Right lobe of liver (tissue), 6 donors: ENCODE measurements at regions not wholly inside any gene's neighbourhood (a gene's known extent, or its start where the extent isn't known, plus 50 kb on each side); places are given as distances from the start of the nearest gene placed in this dataset.

Experiments used
- ATAC-seq, 4 donors: fragments of 200-7000 bp; cut with Tn5 transposase; one replicate each; pipeline ENCODE4 v1.9.1; 2020; ENCODE audit warnings: mild to moderate bottlenecking in 4 of 4, moderate library complexity in 4 of 4
- DNase-seq, 3 donors: peaks; one replicate each; pipeline ENCODE4 v3.0.0-alpha.2; 2020
- H3K27ac ChIP-seq, 3 donors: fragments of 200-600 bp; one replicate each; pipeline ENCODE4 v1.8.0; 2022
- H3K27me3 ChIP-seq, 2 donors: fragments of 200-600 bp; one replicate each; pipeline ENCODE4 v1.8.0; 2022
- H3K36me3 ChIP-seq, 4 donors: fragments of 200-600 bp; sonication (generic) in 1 of 4; one replicate each; pipeline versions ENCODE4 v1.5.1 to v1.8.0; 2017 to 2022; ENCODE audit warnings: control low read depth in 1 of 4
- H3K4me1 ChIP-seq, 4 donors: fragments of 200-600 bp; sonication (generic) in 1 of 4; one replicate each; pipeline versions ENCODE4 v1.5.1 to v1.8.0; 2017 to 2022; ENCODE audit warnings: control low read depth in 1 of 4
- H3K4me3 ChIP-seq, 3 donors: fragments of 200-600 bp; one replicate each; pipeline ENCODE4 v1.8.0; 2022
- H3K9me3 ChIP-seq, 4 donors: fragments of 200-600 bp; sonication (generic) in 1 of 4; one replicate each; pipeline versions ENCODE4 v1.5.1 to v1.8.0; 2017 to 2022; ENCODE audit warnings: control low read depth in 1 of 4
- POLR2A ChIP-seq: fragments of 450-650 bp; IDR thresholded peaks from one replicate; pipeline ENCODE4 v1.6.1; 2017; ENCODE audit warnings: antibody characterized with exemption, mild to moderate bottlenecking
- WGBS: methylation state at CpG from one replicate; pipeline ENCODE4 v1.1.6; 2018; ENCODE audit warnings: low coverage, low lambda C conversion rate; ENCODE audit not compliant: insufficient coverage; ENCODE audit errors: missing lambda C conversion rate; 5-methylcytosine and 5-hydroxymethylcytosine counted together
- intact Hi-C, 2 donors: fragments of 100-400 bp; cut with DNase I; formaldehyde crosslinking; loops; one replicate each; pipeline versions ENCODE4 v1.11.2 to v1.14.1; 2022
- TF ChIP-seq, protein P1 (sequence below), 4 donors: fragments of 200-600 bp in 3 of 4; fragments of 450-650 bp in 1 of 4; IDR thresholded peaks; one replicate each; pipeline versions ENCODE4 v1.5.1 to v1.8.0; 2016 to 2022; ENCODE audit warnings: antibody characterized with exemption in 4 of 4, mild to moderate bottlenecking in 2 of 4
- donor health status: DM: no; HTN: yes; CAD: no.
- donor health status: DM: no; HTN: no; CAD: no.
- donor health status: DM: no; HTN: no; CAD: no.
- donor health status: DM: no; HTN: yes; CAD: no.
- donor health status: DM: no; HTN: yes; CAD: no.

DNA sequence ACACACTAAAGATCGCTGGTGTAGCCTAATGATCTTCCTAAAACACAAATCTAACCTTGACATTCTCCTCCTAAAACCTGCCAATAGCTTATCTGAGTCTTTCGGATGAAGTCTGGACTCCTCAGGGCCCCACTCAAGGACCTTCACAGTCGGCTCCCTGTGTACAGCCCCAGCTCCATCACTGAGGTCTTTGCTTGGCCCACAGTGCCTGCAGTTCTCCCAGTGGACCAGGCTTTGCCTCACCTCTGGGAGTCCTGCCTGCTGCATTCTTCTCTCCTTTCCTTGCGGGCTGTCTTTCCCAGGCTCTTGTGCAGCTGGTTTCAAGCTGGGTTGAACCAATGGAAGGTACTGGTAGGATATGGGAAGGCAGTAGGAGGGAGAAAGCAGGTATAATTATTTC lies 122.6 kb upstream of the FERMT1 start:
- Histone ChIP-seq H3K27me3 (no peaks in the 10 kb centered on the region), H3K36me3 (no peaks in the 10 kb centered on the region), H3K4me3 (no peak overlapping the region), H3K27ac (no peak overlapping the region), H3K4me1 (no peaks in the 10 kb centered on the region), H3K9me3 (no peaks in the 10 kb centered on the region)
- no peak for TF ChIP-seq POLR2A
- TF ChIP-seq, protein P1, sequence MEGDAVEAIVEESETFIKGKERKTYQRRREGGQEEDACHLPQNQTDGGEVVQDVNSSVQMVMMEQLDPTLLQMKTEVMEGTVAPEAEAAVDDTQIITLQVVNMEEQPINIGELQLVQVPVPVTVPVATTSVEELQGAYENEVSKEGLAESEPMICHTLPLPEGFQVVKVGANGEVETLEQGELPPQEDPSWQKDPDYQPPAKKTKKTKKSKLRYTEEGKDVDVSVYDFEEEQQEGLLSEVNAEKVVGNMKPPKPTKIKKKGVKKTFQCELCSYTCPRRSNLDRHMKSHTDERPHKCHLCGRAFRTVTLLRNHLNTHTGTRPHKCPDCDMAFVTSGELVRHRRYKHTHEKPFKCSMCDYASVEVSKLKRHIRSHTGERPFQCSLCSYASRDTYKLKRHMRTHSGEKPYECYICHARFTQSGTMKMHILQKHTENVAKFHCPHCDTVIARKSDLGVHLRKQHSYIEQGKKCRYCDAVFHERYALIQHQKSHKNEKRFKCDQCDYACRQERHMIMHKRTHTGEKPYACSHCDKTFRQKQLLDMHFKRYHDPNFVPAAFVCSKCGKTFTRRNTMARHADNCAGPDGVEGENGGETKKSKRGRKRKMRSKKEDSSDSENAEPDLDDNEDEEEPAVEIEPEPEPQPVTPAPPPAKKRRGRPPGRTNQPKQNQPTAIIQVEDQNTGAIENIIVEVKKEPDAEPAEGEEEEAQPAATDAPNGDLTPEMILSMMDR (IDR thresholded peaks at IDR 0.05): no peak
- intact Hi-C loops: no loop called here
- WGBS: no CpG with 5 or more reads among the region's 4 CpGs
- ATAC-seq (no peak), DNase-seq (no peak)

GRCh38 chr20:6241591-6241990 lies 118.8 kb upstream of the FERMT1 start:
- ATAC-seq (no peak), DNase-seq (no peak)
- no peak for TF ChIP-seq POLR2A
- TF ChIP-seq, protein P1 (IDR thresholded peaks at IDR 0.05): no peak
- Histone ChIP-seq H3K27me3 (no peaks in the 10 kb centered on the region), H3K4me1 (no peaks in the 10 kb centered on the region), H3K4me3 (no peak overlapping the region), H3K36me3 (no peaks in the 10 kb centered on the region), H3K27ac (no peak overlapping the region), H3K9me3 (no peaks in the 10 kb centered on the region)
- intact Hi-C loops: no loop called here
- WGBS: 100% methylated on average over 1 of the region's 1 CpG

DNA sequence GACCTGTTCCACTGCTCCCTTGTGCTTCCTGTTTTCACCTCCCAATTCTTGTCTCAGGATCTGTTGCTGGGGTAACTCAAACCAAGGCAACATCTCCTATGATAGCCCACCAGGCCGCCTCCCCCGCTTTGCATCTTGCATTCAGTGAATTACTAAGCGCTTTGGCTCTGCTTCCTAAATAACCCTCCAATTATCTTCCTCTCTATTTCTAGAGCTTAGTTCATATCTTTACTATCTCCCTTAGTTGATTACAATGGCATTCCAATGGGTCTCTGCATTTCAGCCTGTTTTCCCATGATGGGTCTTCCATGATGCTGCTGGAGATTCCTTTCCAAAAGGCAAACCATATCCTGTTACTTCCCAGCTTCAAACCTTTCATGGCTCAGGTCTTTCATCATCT lies 117.2 kb upstream of the FERMT1 start:
- WGBS: 89% methylated on average over 3 of the region's 3 CpGs
- ATAC-seq: no peak
- no peak for TF ChIP-seq POLR2A
- TF ChIP-seq, protein P1 (IDR thresholded peaks at IDR 0.05): no peak
- Histone ChIP-seq H3K27me3 (no peaks in the 10 kb centered on the region), H3K4me3 (no peak overlapping the region), H3K36me3 (no peaks in the 10 kb centered on the region), H3K27ac (no peak overlapping the region), H3K9me3 (no peaks in the 10 kb centered on the region), H3K4me1 (no peaks in the 10 kb centered on the region)
- no peak for DNase-seq
- intact Hi-C loops: no loop called here

DNA sequence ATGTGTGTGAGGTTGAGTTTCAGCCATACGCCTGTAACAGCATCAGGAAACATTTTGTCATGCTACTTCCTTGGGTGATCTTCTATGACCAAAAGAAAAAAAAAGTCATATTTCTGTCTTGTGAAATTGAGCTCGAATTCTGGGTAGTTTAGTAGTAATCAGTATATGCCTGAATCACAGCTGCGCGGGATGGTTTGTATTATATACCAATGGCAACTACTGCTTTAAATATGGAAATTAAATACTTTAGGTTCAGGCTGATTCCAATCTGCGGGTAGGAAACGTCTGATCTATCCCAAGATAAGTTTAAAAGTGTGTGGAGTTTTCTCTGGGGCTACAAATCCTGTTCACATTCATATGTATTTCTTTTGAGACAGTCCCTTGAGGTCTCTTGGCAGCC lies 115.6 kb upstream of the FERMT1 start:
- 46% methylated on average over 6 of the region's 6 CpGs for WGBS
- H3K9me3 ChIP-seq: no peaks in the 10 kb centered on the region
- H3K27ac ChIP-seq: no peak overlapping the region
- H3K36me3 ChIP-seq: no peaks in the 10 kb centered on the region
- H3K4me3 ChIP-seq: no peak overlapping the region
- DNase-seq: no peak
- intact Hi-C loops: no loop called here
- H3K4me1 ChIP-seq: no peaks in the 10 kb centered on the region
- TF ChIP-seq POLR2A: no peak
- TF ChIP-seq, protein P1 (IDR thresholded peaks at IDR 0.05): no peak
- ATAC-seq: no peak
- no peaks in the 10 kb centered on the region for H3K27me3 ChIP-seq

GRCh38 chr20:6235510-6235909 lies 112.7 kb upstream of the FERMT1 start:
- intact Hi-C loops: no loop called here
- H3K4me1 ChIP-seq: no peaks in the 10 kb centered on the region
- no peaks in the 10 kb centered on the region for H3K36me3 ChIP-seq
- no peak overlapping the region for H3K27ac ChIP-seq
- DNase-seq (no peak), ATAC-seq (no peak)
- H3K4me3 ChIP-seq: no peak overlapping the region
- no peaks in the 10 kb centered on the region for H3K9me3 ChIP-seq
- WGBS: 63% methylated on average over 1 of the region's 1 CpG
- no peak for TF ChIP-seq POLR2A
- TF ChIP-seq, protein P1 (IDR thresholded peaks at IDR 0.05): no peak
- no peaks in the 10 kb centered on the region for H3K27me3 ChIP-seq
